CD14-positive monocyte (primary cell): ENCODE measurements at regions not wholly inside any gene's neighbourhood (a gene's known extent, or its start where the extent isn't known, plus 50 kb on each side); places are given as distances from the start of the nearest gene placed in this dataset.

Experiments used
- DNase-seq, 3 donors: peaks; one replicate each; pipeline ENCODE4 v3.0.0-alpha.2; 2011 to 2022
- H2AFZ ChIP-seq: 2 replicates; pipeline ENCODE4 v1.6.0; 2012; ENCODE audit warnings: mild to moderate bottlenecking, low read depth, low read length, inconsistent platforms; ENCODE audit not compliant: insufficient read depth, poor library complexity, severe bottlenecking
- H3K27ac ChIP-seq, 2 donors: 1 replicate in 1 of 2; 2 replicates in 1 of 2; pipeline ENCODE4 v1.5.1; 2012 to 2013; ENCODE audit warnings: low read length in 2 of 2, control low read depth in 1 of 2, inconsistent platforms in 1 of 2, low read depth in 1 of 2, mild to moderate bottlenecking in 1 of 2
- H3K27me3 ChIP-seq, 2 donors: one replicate each; pipeline versions ENCODE4 v1.6.0 to v1.6.1; 2011 to 2013; ENCODE audit warnings: low read length in 2 of 2; ENCODE audit not compliant: control insufficient read depth in 2 of 2, insufficient read depth in 2 of 2
- H3K36me3 ChIP-seq, 2 donors: replicated peaks in 1 of 2; 1 replicate in 1 of 2; 2 replicates in 1 of 2; pipeline versions ENCODE4 v1.5.1 to v1.6.1; 2012 to 2013; ENCODE audit warnings: low read length in 2 of 2, control low read depth in 1 of 2, inconsistent platforms in 1 of 2, mild to moderate bottlenecking in 1 of 2; ENCODE audit not compliant: insufficient read depth in 2 of 2, control insufficient read depth in 1 of 2
- H3K4me1 ChIP-seq, 2 donors: 1 replicate in 1 of 2; 2 replicates in 1 of 2; pipeline versions ENCODE4 v1.5.1 to v1.6.1; 2012 to 2013; ENCODE audit warnings: low read length in 2 of 2, control low read depth in 1 of 2, inconsistent platforms in 1 of 2, mild to moderate bottlenecking in 1 of 2, moderate library complexity in 1 of 2; ENCODE audit not compliant: insufficient read depth in 2 of 2, control insufficient read depth in 1 of 2
- H3K4me2 ChIP-seq: replicated peaks from 2 replicates; pipeline ENCODE3; 2012; ENCODE audit warnings: low read length, moderate library complexity, mild to moderate bottlenecking; ENCODE audit not compliant: poor library complexity, severe bottlenecking; ENCODE audit errors: extremely low read depth
- H3K4me3 ChIP-seq, 3 experiments: fragments of 200-600 bp in 1 of 3; sonication (generic) in 1 of 3; replicated peaks in 1 of 3; 1 replicate in 2 of 3; 2 replicates in 1 of 3; pipeline ENCODE4 v1.5.1; 2011 to 2013; ENCODE audit warnings: low read length in 3 of 3, mild to moderate bottlenecking in 3 of 3, control low read depth in 2 of 3, low read depth in 2 of 3, inconsistent platforms in 1 of 3, moderate library complexity in 1 of 3
- H3K79me2 ChIP-seq: 2 replicates; pipeline ENCODE4 v1.6.0; 2012; ENCODE audit warnings: mild to moderate bottlenecking, control low read depth, inconsistent platforms, low read length, moderate library complexity; ENCODE audit not compliant: insufficient read depth
- H3K9ac ChIP-seq: 2 replicates; pipeline ENCODE4 v1.6.0; 2017; ENCODE audit warnings: low read length, mild to moderate bottlenecking; ENCODE audit not compliant: insufficient read depth, poor library complexity, severe bottlenecking
- H3K9me3 ChIP-seq, 2 donors: replicated peaks in 1 of 2; 1 replicate in 1 of 2; 2 replicates in 1 of 2; pipeline versions ENCODE4 v1.5.1 to v1.6.1; 2012 to 2013; ENCODE audit warnings: low read length in 2 of 2, control low read depth in 1 of 2; ENCODE audit not compliant: control insufficient read depth in 1 of 2, insufficient read depth in 1 of 2
- H4K20me1 ChIP-seq: 2 replicates; pipeline ENCODE4 v1.6.0; 2012; ENCODE audit warnings: mild to moderate bottlenecking, low read length, control low read depth, moderate library complexity; ENCODE audit not compliant: insufficient read depth
- H3K27ac Mint-ChIP-seq, 7 donors: one replicate each; pipeline ENCODE4 v1.8.0; 2020; ENCODE audit warnings: mild to moderate bottlenecking in 7 of 7, mixed read lengths in 7 of 7, moderate library complexity in 6 of 7, inconsistent platforms in 2 of 7
- H3K27me3 Mint-ChIP-seq, 3 donors: one replicate each; pipeline ENCODE4 v1.8.0; 2021 to 2022; ENCODE audit warnings: low read depth in 3 of 3, mild to moderate bottlenecking in 3 of 3, mixed read lengths in 3 of 3, moderate library complexity in 3 of 3, inconsistent platforms in 1 of 3
- H3K36me3 Mint-ChIP-seq, 2 donors: one replicate each; pipeline ENCODE4 v1.8.0; 2020; ENCODE audit warnings: mixed read lengths in 2 of 2, inconsistent platforms in 1 of 2, mild to moderate bottlenecking in 1 of 2
- H3K4me1 Mint-ChIP-seq: one replicate; pipeline ENCODE4 v1.8.0; 2020; ENCODE audit warnings: mild to moderate bottlenecking, mixed read lengths
- H3K4me3 Mint-ChIP-seq, 2 donors: one replicate each; pipeline ENCODE4 v1.8.0; 2020; ENCODE audit warnings: mild to moderate bottlenecking in 2 of 2, mixed read lengths in 2 of 2, moderate library complexity in 1 of 2
- H3K9me3 Mint-ChIP-seq, 7 donors: one replicate each; pipeline ENCODE4 v1.8.0; 2020 to 2022; ENCODE audit warnings: mixed read lengths in 7 of 7, mild to moderate bottlenecking in 6 of 7, moderate library complexity in 6 of 7, inconsistent platforms in 2 of 7
- WGBS: methylation state at CpG from one replicate; pipeline ENCODE4 v1.1.5; 2013; ENCODE audit warnings: missing lambda C conversion rate; ENCODE audit not compliant: insufficient coverage; 5-methylcytosine and 5-hydroxymethylcytosine counted together
- intact Hi-C, 2 donors: fragments of 100-400 bp; cut with micrococcal nuclease; formaldehyde crosslinking; loops; one replicate each; pipeline versions ENCODE4 v1.15.0 to v1.15.1; 2023
- TF ChIP-seq, protein P1 (sequence below): fragments of 200-600 bp; IDR thresholded peaks from one replicate; pipeline ENCODE4 v1.8.0; 2022; ENCODE audit warnings: antibody characterized with exemption, mild to moderate bottlenecking

DNA sequence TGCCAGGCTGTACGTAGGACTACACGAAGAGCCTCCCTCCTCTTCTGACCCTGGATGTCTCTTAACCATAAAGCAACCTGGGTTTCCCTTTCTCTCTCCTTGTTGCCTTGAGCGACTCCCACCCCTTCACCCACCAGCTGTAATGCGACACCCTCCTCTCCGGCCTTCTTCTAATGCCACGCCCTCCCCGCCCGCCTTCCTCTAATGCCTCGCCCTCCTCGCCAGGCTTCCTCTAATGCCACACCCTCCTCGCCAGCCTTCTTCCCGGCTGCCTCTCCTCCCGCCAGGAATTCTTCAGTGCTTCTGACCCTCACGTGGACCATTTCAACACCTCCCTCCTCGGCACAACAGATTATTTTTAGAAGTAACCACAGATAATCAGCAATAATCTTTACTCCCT lies 348.5 kb upstream of the SHH start:
- Mint-ChIP-seq H3K9me3 (peaks cover 0 to 5% (median 3%) of the 10 kb centered on the region in 7 donors), H3K4me1 (no peaks in the 10 kb centered on the region), H3K27ac (no peak overlapping the region), H3K27me3 (peaks cover 2 to 7% (median 4%) of the 10 kb centered on the region in 3 donors), H3K36me3 (no peaks in the 10 kb centered on the region), H3K4me3 (no peak overlapping the region)
- Histone ChIP-seq H2AFZ (no peak overlapping the region), H3K79me2 (no peaks in the 10 kb centered on the region), H3K4me2 (no peak overlapping the region), H3K9me3 (no peaks in the 10 kb centered on the region), H3K27me3 (no peaks in the 10 kb centered on the region), H4K20me1 (no peaks in the 10 kb centered on the region), H3K4me1 (no peaks in the 10 kb centered on the region), H3K9ac (no peak overlapping the region), H3K4me3 (no peak overlapping the region), H3K36me3 (no peaks in the 10 kb centered on the region), H3K27ac (no peak overlapping the region)
- TF ChIP-seq, protein P1, sequence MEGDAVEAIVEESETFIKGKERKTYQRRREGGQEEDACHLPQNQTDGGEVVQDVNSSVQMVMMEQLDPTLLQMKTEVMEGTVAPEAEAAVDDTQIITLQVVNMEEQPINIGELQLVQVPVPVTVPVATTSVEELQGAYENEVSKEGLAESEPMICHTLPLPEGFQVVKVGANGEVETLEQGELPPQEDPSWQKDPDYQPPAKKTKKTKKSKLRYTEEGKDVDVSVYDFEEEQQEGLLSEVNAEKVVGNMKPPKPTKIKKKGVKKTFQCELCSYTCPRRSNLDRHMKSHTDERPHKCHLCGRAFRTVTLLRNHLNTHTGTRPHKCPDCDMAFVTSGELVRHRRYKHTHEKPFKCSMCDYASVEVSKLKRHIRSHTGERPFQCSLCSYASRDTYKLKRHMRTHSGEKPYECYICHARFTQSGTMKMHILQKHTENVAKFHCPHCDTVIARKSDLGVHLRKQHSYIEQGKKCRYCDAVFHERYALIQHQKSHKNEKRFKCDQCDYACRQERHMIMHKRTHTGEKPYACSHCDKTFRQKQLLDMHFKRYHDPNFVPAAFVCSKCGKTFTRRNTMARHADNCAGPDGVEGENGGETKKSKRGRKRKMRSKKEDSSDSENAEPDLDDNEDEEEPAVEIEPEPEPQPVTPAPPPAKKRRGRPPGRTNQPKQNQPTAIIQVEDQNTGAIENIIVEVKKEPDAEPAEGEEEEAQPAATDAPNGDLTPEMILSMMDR = no peak
- intact Hi-C loops = no loop called here
- WGBS = 48% methylated on average over 15 of the region's 15 CpGs
- no peak for DNase-seq

DNA sequence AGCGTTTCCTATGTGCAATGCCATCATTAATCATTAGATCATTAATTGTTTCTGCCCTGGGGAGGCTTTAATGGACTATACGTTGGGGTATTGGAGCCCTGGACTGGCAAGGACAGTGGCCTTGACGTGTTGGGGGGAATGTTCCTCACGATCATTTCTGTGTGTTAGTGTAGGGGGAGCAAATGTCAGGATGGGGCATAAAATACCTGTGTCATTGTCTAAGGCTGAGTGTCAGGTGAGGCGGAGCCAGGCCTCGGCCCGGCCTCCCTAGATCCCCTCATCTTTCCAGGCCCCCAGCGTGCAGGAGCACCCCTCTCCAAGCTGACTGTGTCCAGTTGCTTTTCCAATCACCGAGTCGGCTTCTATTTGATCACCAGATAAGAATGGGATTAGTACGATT lies 346.4 kb upstream of the SHH start:
- Mint-ChIP-seq H3K36me3 (no peaks in the 10 kb centered on the region), H3K4me1 (no peaks in the 10 kb centered on the region), H3K27ac (no peak overlapping the region), H3K9me3 (peaks cover 3 to 6% (median 5%) of the 10 kb centered on the region in 7 donors), H3K4me3 (no peak overlapping the region), H3K27me3 (peaks cover 2 to 5% (median 4%) of the 10 kb centered on the region in 3 donors)
- DNase-seq = no peak
- Histone ChIP-seq H3K9ac (no peak overlapping the region), H3K36me3 (no peaks in the 10 kb centered on the region), H3K27ac (no peak overlapping the region), H3K27me3 (no peaks in the 10 kb centered on the region), H3K4me1 (no peaks in the 10 kb centered on the region), H4K20me1 (no peaks in the 10 kb centered on the region), H2AFZ (no peak overlapping the region), H3K4me3 (no peak overlapping the region), H3K9me3 (peaks cover 0 to 3% of the 10 kb centered on the region in 2 donors), H3K79me2 (no peaks in the 10 kb centered on the region), H3K4me2 (no peak overlapping the region)
- TF ChIP-seq, protein P1 = no peak
- intact Hi-C loops = no loop called here
- 76% methylated on average over 4 of the region's 11 CpGs for WGBS
